HEK293 (cell line): ENCODE measurements at regions not wholly inside any gene's neighbourhood (a gene's known extent, or its start where the extent isn't known, plus 50 kb on each side); places are given as distances from the start of the nearest gene placed in this dataset.

Experiments used
- CTCF ChIA-PET: fragments of 350-600 bp; formaldehyde crosslinking; extraction: SDS; loops from one replicate; lab custom pipeline; 2021; ENCODE audit warnings: antibody characterized with exemption; lab: Yijun Ruan, JAX
- POLR2A ChIA-PET: fragments of 300-600 bp; formaldehyde crosslinking; extraction: SDS; loops from one replicate; lab custom pipeline; 2020; ENCODE audit warnings: antibody characterized with exemption, inconsistent platforms; lab: Yijun Ruan, JAX
- H3K27ac ChIP-seq: fragments of 200-500 bp; sonication (Bioruptor generic); 2 replicates; pipeline ENCODE4 v1.5.1; 2014; ENCODE audit warnings: low read depth, low read length, control low read depth, inconsistent platforms; ENCODE audit errors: extremely low read depth
- H3K36me3 ChIP-seq, 2 experiments: fragments of 200-500 bp in 1 of 2; sonication (Bioruptor generic) in 1 of 2; 1 replicate in 1 of 2; 2 replicates in 1 of 2; pipeline ENCODE4 v1.5.1; 2014 to 2017; ENCODE audit warnings: inconsistent platforms in 2 of 2, low read length in 2 of 2; ENCODE audit not compliant: control insufficient read depth in 2 of 2, insufficient read depth in 1 of 2
- H3K4me1 ChIP-seq: fragments of 200-500 bp; sonication (Bioruptor generic); 2 replicates; pipeline ENCODE4 v1.5.1; 2014; ENCODE audit warnings: mild to moderate bottlenecking, low read length, inconsistent platforms; ENCODE audit not compliant: control insufficient read depth, insufficient read depth
- H3K4me3 ChIP-seq: 2 replicates; pipeline ENCODE4 v1.5.1; 2011; ENCODE audit warnings: low read depth, mild to moderate bottlenecking, control low read depth, low read length, moderate library complexity
- H3K9me3 ChIP-seq: fragments of 200-500 bp; sonication (Bioruptor generic); 2 replicates; pipeline ENCODE4 v1.5.1; 2014; ENCODE audit warnings: low read depth, low read length, inconsistent platforms; ENCODE audit not compliant: control insufficient read depth, insufficient read depth
- IKZF3 ChIP-seq: fragments of 450-650 bp; IDR thresholded peaks from 2 replicates; pipeline ENCODE4 v1.5.0; 2018; ENCODE audit warnings: missing biosample characterization, mild to moderate bottlenecking, missing genetic modification characterization, moderate library complexity
- KLF9 ChIP-seq: fragments of 450-650 bp; formaldehyde crosslinking; IDR thresholded peaks from 2 replicates; pipeline ENCODE4 v1.5.1; 2016; ENCODE audit warnings: missing biosample characterization, missing genetic modification characterization, low read depth
- PRDM1 ChIP-seq: fragments of 450-650 bp; formaldehyde crosslinking; IDR thresholded peaks from 2 replicates; pipeline ENCODE4; 2016; ENCODE audit warnings: missing biosample characterization, missing genetic modification characterization
- ZBTB21 ChIP-seq: fragments of 450-650 bp; formaldehyde crosslinking; IDR thresholded peaks from 2 replicates; pipeline ENCODE4 v1.5.1; 2017; ENCODE audit warnings: missing biosample characterization, missing genetic modification characterization
- ZFP3 ChIP-seq: fragments of 450-650 bp; formaldehyde crosslinking; IDR thresholded peaks from 2 replicates; pipeline ENCODE4 v1.5.1; 2016; ENCODE audit warnings: low read depth, missing biosample characterization, missing genetic modification characterization
- ZNF138 ChIP-seq: fragments of 450-650 bp; formaldehyde crosslinking; IDR thresholded peaks from 2 replicates; pipeline ENCODE4 v1.5.1; 2016; ENCODE audit warnings: missing biosample characterization, missing genetic modification characterization, borderline replicate concordance
- ZNF184 ChIP-seq: fragments of 450-650 bp; IDR thresholded peaks from 2 replicates; pipeline ENCODE4 v1.5.1; 2018; ENCODE audit warnings: missing biosample characterization, mild to moderate bottlenecking, missing genetic modification characterization
- ZNF2 ChIP-seq: fragments of 450-650 bp; formaldehyde crosslinking; IDR thresholded peaks from 2 replicates; pipeline ENCODE4 v1.5.1; 2016; ENCODE audit warnings: missing biosample characterization, missing genetic modification characterization
- ZNF239 ChIP-seq: fragments of 450-650 bp; formaldehyde crosslinking; IDR thresholded peaks from 2 replicates; pipeline ENCODE4 v1.5.1; 2016; ENCODE audit warnings: missing biosample characterization, missing genetic modification characterization
- ZNF311 ChIP-seq: fragments of 450-650 bp; formaldehyde crosslinking; IDR thresholded peaks from 2 replicates; pipeline ENCODE4 v1.5.1; 2017; ENCODE audit warnings: missing biosample characterization, missing genetic modification characterization, borderline replicate concordance
- ZNF341 ChIP-seq: fragments of 450-650 bp; formaldehyde crosslinking; IDR thresholded peaks from 2 replicates; pipeline ENCODE4; 2016; ENCODE audit warnings: low read depth, missing biosample characterization, missing genetic modification characterization
- ZNF350 ChIP-seq: fragments of 450-650 bp; formaldehyde crosslinking; IDR thresholded peaks from 2 replicates; pipeline ENCODE4 v1.5.0; 2017; ENCODE audit warnings: missing biosample characterization, mild to moderate bottlenecking, missing genetic modification characterization
- ZNF433 ChIP-seq: fragments of 450-650 bp; formaldehyde crosslinking; IDR thresholded peaks from 2 replicates; pipeline ENCODE4 v1.5.1; 2016; ENCODE audit warnings: missing biosample characterization, missing genetic modification characterization, low read depth
- ZNF623 ChIP-seq: fragments of 450-650 bp; formaldehyde crosslinking; IDR thresholded peaks from 2 replicates; pipeline ENCODE4 v1.5.1; 2016; ENCODE audit warnings: missing biosample characterization, missing genetic modification characterization
- ZNF626 ChIP-seq: fragments of 450-650 bp; sonication (Bioruptor Pico); formaldehyde crosslinking; IDR thresholded peaks from 2 replicates; pipeline ENCODE4 v1.5.1; 2018; ENCODE audit warnings: missing biosample characterization, missing genetic modification characterization, inconsistent platforms
- ZNF629 ChIP-seq: fragments of 450-650 bp; formaldehyde crosslinking; IDR thresholded peaks from 2 replicates; pipeline ENCODE4 v1.5.1; 2017; ENCODE audit warnings: missing biosample characterization, missing genetic modification characterization
- ZSCAN23 ChIP-seq: fragments of 450-650 bp; formaldehyde crosslinking; IDR thresholded peaks from 2 replicates; pipeline ENCODE4 v1.5.1; 2016; ENCODE audit warnings: missing biosample characterization, missing genetic modification characterization
- TF ChIP-seq, protein P1 (sequence below): fragments of 450-650 bp; formaldehyde crosslinking; IDR thresholded peaks from 2 replicates; pipeline ENCODE4 v1.5.1; 2016; ENCODE audit warnings: missing biosample characterization, missing genetic modification characterization
- TF ChIP-seq, protein P2 (sequence below): fragments of 450-650 bp; formaldehyde crosslinking; IDR thresholded peaks from 2 replicates; pipeline ENCODE4 v1.5.1; 2016; ENCODE audit warnings: missing biosample characterization, missing genetic modification characterization
- TF ChIP-seq, protein P3 (sequence below): fragments of 450-650 bp; formaldehyde crosslinking; IDR thresholded peaks from 2 replicates; pipeline ENCODE4 v1.5.0; 2017; ENCODE audit warnings: missing biosample characterization, missing genetic modification characterization, borderline replicate concordance
- TF ChIP-seq, protein P4 (sequence below): fragments of 450-650 bp; formaldehyde crosslinking; IDR thresholded peaks from 2 replicates; pipeline ENCODE4 v1.5.1; 2016; ENCODE audit warnings: missing biosample characterization, missing genetic modification characterization
- TF ChIP-seq, protein P5 (sequence below): fragments of 450-650 bp; formaldehyde crosslinking; IDR thresholded peaks from 2 replicates; pipeline ENCODE4 v1.5.1; 2016; ENCODE audit warnings: missing biosample characterization, missing genetic modification characterization

DNA sequence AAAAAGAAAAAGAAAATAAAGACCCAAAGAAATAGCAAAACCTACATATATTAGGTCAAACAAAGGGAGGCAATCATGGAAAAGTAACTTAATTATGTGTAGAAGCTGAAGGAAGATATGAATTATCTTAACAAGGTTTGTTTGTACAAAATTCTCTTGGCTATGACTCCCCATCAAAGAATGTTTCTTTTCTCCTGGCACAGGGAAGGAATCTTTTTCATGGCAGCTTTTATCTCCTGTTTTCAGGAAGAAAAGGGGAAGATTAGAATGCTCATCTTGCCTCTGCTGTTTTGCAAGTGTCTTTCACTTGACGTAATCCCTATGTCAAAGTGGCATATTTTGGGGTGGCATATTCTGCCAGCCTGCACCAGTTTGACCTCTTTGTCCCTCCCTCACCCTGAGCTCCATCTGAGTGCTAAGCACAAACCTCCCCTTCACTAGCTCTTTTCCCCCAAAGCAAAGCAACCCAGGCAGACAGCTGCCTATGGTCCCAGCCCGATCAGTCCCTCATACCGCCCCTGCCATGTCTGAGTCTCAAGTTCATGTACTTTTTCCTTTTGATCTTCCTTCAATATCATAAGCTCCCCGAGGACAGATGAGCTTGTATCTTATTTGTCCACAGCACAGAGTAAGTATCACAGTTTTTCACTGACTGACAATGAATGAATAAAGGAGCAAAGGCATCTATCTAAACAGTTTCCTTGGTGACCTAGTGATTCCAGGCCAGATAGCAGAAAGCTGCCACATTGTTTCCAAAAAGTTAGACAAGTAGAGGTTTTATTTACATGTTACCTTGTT is 242.8 kb upstream of the ANKRD55 start:
- H3K9me3 ChIP-seq: no peaks in the 10 kb centered on the region
- H3K4me1 ChIP-seq: no peaks in the 10 kb centered on the region; the same call in 1 of the 2 replicates
- TF ChIP-seq ZNF311 (tag by site-specific recombination): no peak
- TF ChIP-seq ZNF341 (tag by site-specific recombination): no peak
- no peak for TF ChIP-seq ZFP3 (tag by site-specific recombination)
- no peak for TF ChIP-seq ZNF350 (tag by site-specific recombination)
- no peak for TF ChIP-seq ZNF626 (tag by site-specific recombination)
- TF ChIP-seq, protein P1, sequence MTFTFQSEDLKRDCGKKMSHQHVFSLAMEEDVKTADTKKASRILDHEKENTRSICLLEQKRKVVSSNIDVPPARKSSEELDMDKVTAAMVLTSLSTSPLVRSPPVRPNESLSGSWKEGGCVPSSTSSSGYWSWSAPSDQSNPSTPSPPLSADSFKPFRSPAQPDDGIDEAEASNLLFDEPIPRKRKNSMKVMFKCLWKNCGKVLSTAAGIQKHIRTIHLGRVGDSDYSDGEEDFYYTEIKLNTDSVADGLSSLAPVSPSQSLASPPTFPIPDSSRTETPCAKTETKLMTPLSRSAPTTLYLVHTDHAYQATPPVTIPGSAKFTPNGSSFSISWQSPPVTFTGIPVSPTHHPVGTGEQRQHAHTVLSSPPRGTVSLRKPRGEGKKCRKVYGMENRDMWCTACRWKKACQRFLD (tag by site-specific recombination): no peak
- TF ChIP-seq, protein P2, sequence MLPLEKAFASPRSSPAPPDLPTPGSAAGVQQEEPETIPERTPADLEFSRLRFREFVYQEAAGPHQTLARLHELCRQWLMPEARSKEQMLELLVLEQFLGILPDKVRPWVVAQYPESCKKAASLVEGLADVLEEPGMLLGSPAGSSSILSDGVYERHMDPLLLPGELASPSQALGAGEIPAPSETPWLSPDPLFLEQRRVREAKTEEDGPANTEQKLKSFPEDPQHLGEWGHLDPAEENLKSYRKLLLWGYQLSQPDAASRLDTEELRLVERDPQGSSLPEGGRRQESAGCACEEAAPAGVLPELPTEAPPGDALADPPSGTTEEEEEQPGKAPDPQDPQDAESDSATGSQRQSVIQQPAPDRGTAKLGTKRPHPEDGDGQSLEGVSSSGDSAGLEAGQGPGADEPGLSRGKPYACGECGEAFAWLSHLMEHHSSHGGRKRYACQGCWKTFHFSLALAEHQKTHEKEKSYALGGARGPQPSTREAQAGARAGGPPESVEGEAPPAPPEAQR: no peak
- TF ChIP-seq PRDM1 (tag by site-specific recombination): no peak
- TF ChIP-seq ZNF433 (tag by site-specific recombination): no peak
- no peak overlapping the region for H3K27ac ChIP-seq
- H3K36me3 ChIP-seq: no peaks in the 10 kb centered on the region
- no peak overlapping the region for H3K4me3 ChIP-seq
- POLR2A ChIA-PET: interaction anchor here (0.6 to 1.4 kb wide), 2 partner anchors 129 to 163 kb away, joined by 4 to 5 read pairs; no protein-coding TSS in a partner anchor
- CTCF ChIA-PET: interaction anchor here (0.6 to 1.0 kb wide), 2 partner anchors 205 to 339 kb away, joined by 3 to 4 read pairs; no protein-coding TSS in a partner anchor

DNA sequence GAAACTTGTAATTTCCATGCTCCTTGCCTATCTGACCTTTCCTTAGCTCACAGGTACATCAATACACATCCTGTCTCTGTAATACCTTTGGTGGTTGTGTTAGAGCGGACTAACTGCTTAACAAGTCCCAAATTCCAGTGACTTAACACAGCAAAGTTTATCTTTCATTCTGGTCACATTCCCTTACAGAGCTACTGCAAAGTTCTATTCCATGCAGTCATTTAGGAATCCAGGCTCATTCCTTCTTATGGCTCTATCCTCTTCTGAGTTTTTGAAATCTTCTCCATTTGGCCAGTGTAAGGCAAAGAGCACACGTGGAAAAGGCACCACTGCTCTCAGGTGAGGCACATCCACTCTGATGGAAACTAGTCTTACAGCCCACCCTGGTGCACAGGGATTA is 238.6 kb upstream of the ANKRD55 start:
- H3K36me3 ChIP-seq: no peaks in the 10 kb centered on the region
- H3K9me3 ChIP-seq: no peaks in the 10 kb centered on the region
- H3K4me3 ChIP-seq: no peak overlapping the region
- no peaks in the 10 kb centered on the region for H3K4me1 ChIP-seq
- no peak overlapping the region for H3K27ac ChIP-seq
- POLR2A ChIA-PET: no interaction called here
- no peak for TF ChIP-seq KLF9 (tag by site-specific recombination)
- TF ChIP-seq IKZF3 (tag by site-specific recombination): no peak
- no peak for TF ChIP-seq ZSCAN23 (tag by site-specific recombination)
- no peak for TF ChIP-seq ZNF239 (tag by site-specific recombination)
- TF ChIP-seq ZNF629 (tag by site-specific recombination): no peak
- TF ChIP-seq, protein P3, sequence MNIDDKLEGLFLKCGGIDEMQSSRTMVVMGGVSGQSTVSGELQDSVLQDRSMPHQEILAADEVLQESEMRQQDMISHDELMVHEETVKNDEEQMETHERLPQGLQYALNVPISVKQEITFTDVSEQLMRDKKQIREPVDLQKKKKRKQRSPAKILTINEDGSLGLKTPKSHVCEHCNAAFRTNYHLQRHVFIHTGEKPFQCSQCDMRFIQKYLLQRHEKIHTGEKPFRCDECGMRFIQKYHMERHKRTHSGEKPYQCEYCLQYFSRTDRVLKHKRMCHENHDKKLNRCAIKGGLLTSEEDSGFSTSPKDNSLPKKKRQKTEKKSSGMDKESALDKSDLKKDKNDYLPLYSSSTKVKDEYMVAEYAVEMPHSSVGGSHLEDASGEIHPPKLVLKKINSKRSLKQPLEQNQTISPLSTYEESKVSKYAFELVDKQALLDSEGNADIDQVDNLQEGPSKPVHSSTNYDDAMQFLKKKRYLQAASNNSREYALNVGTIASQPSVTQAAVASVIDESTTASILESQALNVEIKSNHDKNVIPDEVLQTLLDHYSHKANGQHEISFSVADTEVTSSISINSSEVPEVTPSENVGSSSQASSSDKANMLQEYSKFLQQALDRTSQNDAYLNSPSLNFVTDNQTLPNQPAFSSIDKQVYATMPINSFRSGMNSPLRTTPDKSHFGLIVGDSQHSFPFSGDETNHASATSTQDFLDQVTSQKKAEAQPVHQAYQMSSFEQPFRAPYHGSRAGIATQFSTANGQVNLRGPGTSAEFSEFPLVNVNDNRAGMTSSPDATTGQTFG (tag by site-specific recombination): no peak
- TF ChIP-seq, protein P4, sequence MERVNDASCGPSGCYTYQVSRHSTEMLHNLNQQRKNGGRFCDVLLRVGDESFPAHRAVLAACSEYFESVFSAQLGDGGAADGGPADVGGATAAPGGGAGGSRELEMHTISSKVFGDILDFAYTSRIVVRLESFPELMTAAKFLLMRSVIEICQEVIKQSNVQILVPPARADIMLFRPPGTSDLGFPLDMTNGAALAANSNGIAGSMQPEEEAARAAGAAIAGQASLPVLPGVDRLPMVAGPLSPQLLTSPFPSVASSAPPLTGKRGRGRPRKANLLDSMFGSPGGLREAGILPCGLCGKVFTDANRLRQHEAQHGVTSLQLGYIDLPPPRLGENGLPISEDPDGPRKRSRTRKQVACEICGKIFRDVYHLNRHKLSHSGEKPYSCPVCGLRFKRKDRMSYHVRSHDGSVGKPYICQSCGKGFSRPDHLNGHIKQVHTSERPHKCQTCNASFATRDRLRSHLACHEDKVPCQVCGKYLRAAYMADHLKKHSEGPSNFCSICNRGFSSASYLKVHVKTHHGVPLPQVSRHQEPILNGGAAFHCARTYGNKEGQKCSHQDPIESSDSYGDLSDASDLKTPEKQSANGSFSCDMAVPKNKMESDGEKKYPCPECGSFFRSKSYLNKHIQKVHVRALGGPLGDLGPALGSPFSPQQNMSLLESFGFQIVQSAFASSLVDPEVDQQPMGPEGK (tag by site-specific recombination): no peak
- no peak for TF ChIP-seq ZNF626 (tag by site-specific recombination)
- no peak for TF ChIP-seq ZNF184 (tag by site-specific recombination)
- TF ChIP-seq, protein P5, sequence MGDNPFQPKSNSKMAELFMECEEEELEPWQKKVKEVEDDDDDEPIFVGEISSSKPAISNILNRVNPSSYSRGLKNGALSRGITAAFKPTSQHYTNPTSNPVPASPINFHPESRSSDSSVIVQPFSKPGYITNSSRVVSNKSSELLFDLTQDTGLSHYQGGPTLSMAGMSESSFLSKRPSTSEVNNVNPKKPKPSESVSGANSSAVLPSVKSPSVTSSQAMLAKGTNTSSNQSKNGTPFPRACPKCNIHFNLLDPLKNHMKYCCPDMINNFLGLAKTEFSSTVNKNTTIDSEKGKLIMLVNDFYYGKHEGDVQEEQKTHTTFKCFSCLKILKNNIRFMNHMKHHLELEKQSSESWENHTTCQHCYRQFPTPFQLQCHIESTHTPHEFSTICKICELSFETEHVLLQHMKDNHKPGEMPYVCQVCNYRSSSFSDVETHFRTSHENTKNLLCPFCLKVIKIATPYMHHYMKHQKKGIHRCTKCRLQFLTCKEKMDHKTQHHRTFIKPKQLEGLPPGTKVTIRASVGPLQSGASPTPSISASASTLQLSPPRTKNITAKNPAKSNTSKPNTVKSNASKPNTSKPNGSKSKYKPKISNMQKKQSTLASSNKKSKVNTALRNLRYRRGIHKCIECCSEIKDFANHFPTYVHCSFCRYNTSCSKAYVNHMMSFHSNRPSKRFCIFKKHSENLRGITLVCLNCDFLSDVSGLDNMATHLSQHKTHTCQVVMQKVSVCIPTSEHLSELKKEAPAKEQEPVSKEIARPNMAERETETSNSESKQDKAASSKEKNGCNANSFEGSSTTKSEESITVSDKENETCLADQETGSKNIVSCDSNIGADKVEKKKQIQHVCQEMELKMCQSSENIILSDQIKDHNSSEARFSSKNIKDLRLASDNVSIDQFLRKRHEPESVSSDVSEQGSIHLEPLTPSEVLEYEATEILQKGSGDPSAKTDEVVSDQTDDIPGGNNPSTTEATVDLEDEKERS (tag by site-specific recombination): no peak
- no peak for TF ChIP-seq ZNF623 (tag by site-specific recombination)
- no peak for TF ChIP-seq ZNF138 (tag by site-specific recombination)
- TF ChIP-seq ZBTB21: no peak
- no peak for TF ChIP-seq ZNF2 (tag by site-specific recombination)
- CTCF ChIA-PET: interaction anchor here (0.8 to 1.0 kb wide), 2 partner anchors 366 to 367 kb away, joined by 3 to 4 read pairs; no protein-coding TSS in a partner anchor
